Neural cell (in vitro differentiated cells): ENCODE measurements at regions not wholly inside any gene's neighbourhood (a gene's known extent, or its start where the extent isn't known, plus 50 kb on each side); places are given as distances from the start of the nearest gene placed in this dataset.

Source experiments
- CTCF ChIP-seq: fragments of 450-650 bp; IDR thresholded peaks from 2 replicates; pipeline ENCODE4 v1.5.1; 2014; ENCODE audit warnings: antibody characterized with exemption, mild to moderate bottlenecking, moderate library complexity; ENCODE audit not compliant: poor library complexity, severe bottlenecking
- POLR2AphosphoS5 ChIP-seq: IDR thresholded peaks from 2 replicates; pipeline ENCODE4 v1.6.1; 2012
- TAF1 ChIP-seq: IDR thresholded peaks from 2 replicates; pipeline ENCODE4 v1.6.1; 2012; ENCODE audit warnings: low read depth

GRCh38 chr2:239544918-239545465 is 144.2 kb upstream of the HDAC4 start:
- no peak for TF ChIP-seq CTCF
- no peak for TF ChIP-seq POLR2AphosphoS5
- TF ChIP-seq TAF1: no peak
